ENCODE measurements at regions not wholly inside any gene's neighbourhood (a gene's known extent, or its start where the extent isn't known, plus 50 kb on each side); places are given as distances from the start of the nearest gene placed in this dataset.

GRCh38 chr1:34653110-34653509 lies 101.7 kb upstream of the GJB5 start:
- peaks cover 17% of the 10 kb centered on the region for H3K27me3 ChIP-seq

GRCh38 chr1:34655206-34655874 lies 99.5 kb upstream of the GJB5 start:
- no peaks in the 10 kb centered on the region for H3K9me3 ChIP-seq (ENCODE audit: low read depth)
- no peak for TF ChIP-seq CTCF (IDR thresholded peaks at IDR 0.05; ENCODE audit: low read depth, low read length)

More at GRCh38 chr1:34653110-34653509, 101.7 kb upstream of the GJB5 start:
- Histone ChIP-seq H3K4me1 (ENCODE audit: low read depth) (no peaks in the 10 kb centered on the region), H3K4me3 (no peak overlapping the region), H3K36me3 (no peaks in the 10 kb centered on the region), H3K9me3 (ENCODE audit: low read depth) (no peaks in the 10 kb centered on the region), H3K27ac (no peak overlapping the region)
- TF ChIP-seq CTCF (IDR thresholded peaks at IDR 0.05; ENCODE audit: low read depth, low read length) = no peak
- DNase-seq (ENCODE audit: low read depth in 1 of 2, low spot score in 1 of 2) = no peak

DNA sequence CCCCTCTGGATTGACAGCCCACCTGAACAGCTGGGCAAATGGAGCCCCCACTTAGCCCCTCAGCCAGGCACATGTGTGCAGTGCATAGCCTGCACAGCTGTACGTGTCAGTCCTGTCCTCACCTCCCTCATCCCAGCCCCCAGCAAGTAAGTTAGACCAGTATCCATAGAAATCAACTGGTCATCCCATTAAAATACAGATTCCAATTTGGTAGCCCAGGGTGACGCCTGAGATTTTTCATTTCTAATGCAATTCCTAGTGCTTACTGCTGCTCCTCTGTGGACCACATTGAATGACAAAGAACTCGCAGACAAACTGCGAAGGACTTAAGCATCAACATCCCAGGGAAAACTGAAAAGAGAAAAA lies 99.0 kb upstream of the GJB5 start:
- DNase-seq (ENCODE audit: low read depth in 1 of 2, low spot score in 1 of 2) = no peak
- Histone ChIP-seq H3K4me1 (ENCODE audit: low read depth) (no peaks in the 10 kb centered on the region), H3K4me3 (no peak overlapping the region), H3K9me3 (ENCODE audit: low read depth) (no peaks in the 10 kb centered on the region), H3K27ac (no peak overlapping the region), H3K36me3 (no peaks in the 10 kb centered on the region), H3K27me3 (peaks cover 14% of the 10 kb centered on the region)
- TF ChIP-seq CTCF (IDR thresholded peaks at IDR 0.05; ENCODE audit: low read depth, low read length) = no peak

More at GRCh38 chr1:34655206-34655874, 99.5 kb upstream of the GJB5 start:
- no peak overlapping the region for H3K4me3 ChIP-seq
- H3K27me3 ChIP-seq = peaks cover 14% of the 10 kb centered on the region
- H3K36me3 ChIP-seq = no peaks in the 10 kb centered on the region
- no peak for DNase-seq (ENCODE audit: low read depth in 1 of 2, low spot score in 1 of 2)
- no peak overlapping the region for H3K27ac ChIP-seq
- H3K4me1 ChIP-seq (ENCODE audit: low read depth) = no peaks in the 10 kb centered on the region

- Histone ChIP-seq H3K9me3 (ENCODE audit: low read depth) (no peaks in the 10 kb centered on the region), H3K27ac (no peak overlapping the region), H3K36me3 (no peaks in the 10 kb centered on the region), H3K4me3 (no peak overlapping the region), H3K4me1 (ENCODE audit: low read depth) (no peaks in the 10 kb centered on the region), H3K27me3 (peaks cover 14% of the 10 kb centered on the region)
- DNase-seq (ENCODE audit: low read depth in 1 of 2, low spot score in 1 of 2) = no peak
- TF ChIP-seq CTCF (IDR thresholded peaks at IDR 0.05; ENCODE audit: low read depth, low read length) = no peak
Observed at GRCh38 chr1:34656299-34656698, 98.5 kb upstream of the GJB5 start.

DNA sequence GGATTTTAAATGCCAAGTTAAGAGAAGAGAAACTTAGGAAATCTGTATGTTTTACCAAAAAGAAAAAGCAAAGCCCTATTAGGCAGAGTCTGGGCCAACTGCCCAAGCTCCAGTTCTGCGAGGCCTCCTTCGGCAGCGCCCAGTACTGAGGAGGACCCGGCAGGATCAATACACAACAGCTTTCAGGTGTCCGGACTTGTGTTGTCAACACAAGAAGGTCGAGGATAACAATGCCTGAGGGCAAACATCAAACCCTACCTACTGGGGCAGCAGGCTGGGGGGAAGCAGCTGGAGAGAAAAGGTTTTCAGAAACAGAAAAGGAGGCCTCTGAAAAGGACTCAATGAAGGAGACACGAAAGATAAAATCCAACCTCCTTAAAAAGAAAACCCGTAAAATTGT lies 98.1 kb upstream of the GJB5 start:
- peaks cover 14% of the 10 kb centered on the region for H3K27me3 ChIP-seq
- no peak for TF ChIP-seq CTCF (IDR thresholded peaks at IDR 0.05; ENCODE audit: low read depth, low read length)
- no peak for DNase-seq (ENCODE audit: low read depth in 1 of 2, low spot score in 1 of 2)
- no peaks in the 10 kb centered on the region for H3K36me3 ChIP-seq
- H3K4me3 ChIP-seq = no peak overlapping the region
- H3K4me1 ChIP-seq (ENCODE audit: low read depth) = no peaks in the 10 kb centered on the region
- H3K27ac ChIP-seq = no peak overlapping the region
- no peaks in the 10 kb centered on the region for H3K9me3 ChIP-seq (ENCODE audit: low read depth)
